ENCODE measurements at regions not wholly inside any gene's neighbourhood (a gene's known extent, or its start where the extent isn't known, plus 50 kb on each side); places are given as distances from the start of the nearest gene placed in this dataset.
"Not testable (repeated sequence)": the region's sequence is repeated elsewhere in the genome, so short reads cannot be mapped to it uniquely, and the experiment has no call there.

- no peak for DNase-seq (ENCODE audit: low spot score)
These were observed 1229.6 kb upstream of the ZEB2 start for GRCh38 chr2:145749556-145749955.

- no peak for DNase-seq (ENCODE audit: low spot score)
These were observed 1229.0 kb upstream of the ZEB2 start for GRCh38 chr2:145748927-145749326.

GRCh38 chr2:145747715-145748114, 1227.8 kb upstream of the ZEB2 start:
- DNase-seq (ENCODE audit: low spot score): no peak

GRCh38 chr2:145745387-145745721, 1225.4 kb upstream of the ZEB2 start:
- DNase-seq (ENCODE audit: low spot score): not testable (repeated sequence)

- DNase-seq (ENCODE audit: low spot score): peak; percentile 67
These were observed 1224.8 kb upstream of the ZEB2 start for GRCh38 chr2:145744541-145745386.

- DNase-seq (ENCODE audit: low spot score): no peak
These were observed 1223.1 kb upstream of the ZEB2 start for GRCh38 chr2:145743011-145743410.

GRCh38 chr2:145741636-145742035, 1221.7 kb upstream of the ZEB2 start:
- no peak for DNase-seq (ENCODE audit: low spot score)

- no peak for DNase-seq (ENCODE audit: low spot score)
These were observed 1221.3 kb upstream of the ZEB2 start for GRCh38 chr2:145741181-145741580.

- no peak for DNase-seq (ENCODE audit: low spot score)
These were observed 1220.4 kb upstream of the ZEB2 start for GRCh38 chr2:145740302-145740701.

GRCh38 chr2:145739681-145740080, 1219.8 kb upstream of the ZEB2 start:
- no peak for DNase-seq (ENCODE audit: low spot score)

- no peak for DNase-seq (ENCODE audit: low spot score)
These were observed 1217.0 kb upstream of the ZEB2 start for GRCh38 chr2:145736871-145737270.

- no peak for DNase-seq (ENCODE audit: low spot score)
These were observed 1211.5 kb upstream of the ZEB2 start for GRCh38 chr2:145731467-145731866.

- no peak for DNase-seq (ENCODE audit: low spot score)
These were observed 1210.3 kb upstream of the ZEB2 start for GRCh38 chr2:145729993-145730770.

GRCh38 chr2:145729481-145729880, 1209.6 kb upstream of the ZEB2 start:
- no peak for DNase-seq (ENCODE audit: low spot score)

GRCh38 chr2:145728511-145728910, 1208.6 kb upstream of the ZEB2 start:
- no peak for DNase-seq (ENCODE audit: low spot score)

- DNase-seq (ENCODE audit: low spot score): no peak
These were observed 1206.0 kb upstream of the ZEB2 start for GRCh38 chr2:145725876-145726275.

- no peak for DNase-seq (ENCODE audit: low spot score)
These were observed 1204.5 kb upstream of the ZEB2 start for GRCh38 chr2:145724311-145724898.

GRCh38 chr2:145723872-145724271, 1204.0 kb upstream of the ZEB2 start:
- DNase-seq (ENCODE audit: low spot score): no peak

- DNase-seq (ENCODE audit: low spot score): no peak
These were observed 1201.8 kb upstream of the ZEB2 start for GRCh38 chr2:145721681-145722080.

- peak; percentile 48 for DNase-seq (ENCODE audit: low spot score)
These were observed 1195.7 kb upstream of the ZEB2 start for GRCh38 chr2:145715601-145716000.

- no peak for DNase-seq (ENCODE audit: low spot score)
These were observed 1190.4 kb upstream of the ZEB2 start for GRCh38 chr2:145710303-145710702.

GRCh38 chr2:145702305-145702704, 1182.4 kb upstream of the ZEB2 start:
- DNase-seq (ENCODE audit: low spot score): no peak

- DNase-seq (ENCODE audit: low spot score): peak; percentile 19
These were observed 1173.1 kb upstream of the ZEB2 start for GRCh38 chr2:145692971-145693478.

Data from GM03348 (cell line).